ENCODE measurements at regions not wholly inside any gene's neighbourhood (a gene's known extent, or its start where the extent isn't known, plus 50 kb on each side); places are given as distances from the start of the nearest gene placed in this dataset.

- TF ChIP-seq EZH2 (IDR thresholded peaks at IDR 0.05; ENCODE audit: borderline replicate concordance, insufficient read depth, low read depth, low read length, poor library complexity, severe bottlenecking), result no peak
- no peak for TF ChIP-seq CTCF (IDR thresholded peaks at IDR 0.05)
Observed at GRCh38 chr2:145829931-145830330, 1310.0 kb upstream of the ZEB2 start.
